Hepatocyte (in vitro differentiated cells): ENCODE measurements at regions not wholly inside any gene's neighbourhood (a gene's known extent, or its start where the extent isn't known, plus 50 kb on each side); places are given as distances from the start of the nearest gene placed in this dataset.

Experiments used
- DNase-seq: peaks from one replicate; pipeline ENCODE4 v3.0.0-alpha.2; 2016; ENCODE audit warnings: low spot score
- H2AFZ ChIP-seq: fragments of 200-600 bp; sonication (generic); 2 replicates; pipeline ENCODE4 v1.6.0; 2016; ENCODE audit warnings: antibody characterized with exemption, mild to moderate bottlenecking
- H3K27ac ChIP-seq: fragments of 200-600 bp; sonication (generic); 2 replicates; pipeline ENCODE4 v1.5.1; 2016; ENCODE audit warnings: mild to moderate bottlenecking
- H3K27me3 ChIP-seq: fragments of 200-600 bp; sonication (generic); 2 replicates; pipeline ENCODE4 v1.6.1; 2016
- H3K36me3 ChIP-seq: fragments of 200-600 bp; sonication (generic); replicated peaks from 2 replicates; pipeline ENCODE4 v1.5.1; 2016; ENCODE audit warnings: low read depth; ENCODE audit not compliant: insufficient read depth
- H3K4me1 ChIP-seq: fragments of 200-600 bp; sonication (generic); 2 replicates; pipeline ENCODE4 v1.5.1; 2016; ENCODE audit warnings: mild to moderate bottlenecking, moderate library complexity; ENCODE audit not compliant: insufficient read depth
- H3K4me2 ChIP-seq: fragments of 200-600 bp; sonication (generic); 2 replicates; pipeline ENCODE4 v1.6.0; 2016
- H3K4me3 ChIP-seq: fragments of 200-600 bp; sonication (generic); 2 replicates; pipeline ENCODE4 v1.5.1; 2016; ENCODE audit warnings: mild to moderate bottlenecking
- H3K79me2 ChIP-seq: fragments of 200-600 bp; sonication (generic); 2 replicates; pipeline ENCODE4 v1.6.0; 2017; ENCODE audit warnings: mild to moderate bottlenecking
- H3K9me2 ChIP-seq: fragments of 200-600 bp; sonication (generic); replicated peaks from 2 replicates; pipeline ENCODE4 v1.6.0; 2017; ENCODE audit warnings: mild to moderate bottlenecking; ENCODE audit not compliant: insufficient read depth
- H3K9me3 ChIP-seq: fragments of 200-600 bp; sonication (generic); 2 replicates; pipeline ENCODE4 v1.5.1; 2016; ENCODE audit warnings: low read depth, mild to moderate bottlenecking
- H4K20me1 ChIP-seq: fragments of 200-600 bp; sonication (generic); 2 replicates; pipeline ENCODE4 v1.6.0; 2016; ENCODE audit warnings: mild to moderate bottlenecking; ENCODE audit not compliant: insufficient read depth, poor library complexity, severe bottlenecking
- EZH2 ChIP-seq: fragments of 200-600 bp; sonication (generic); IDR thresholded peaks from 2 replicates; pipeline ENCODE4 v1.6.1; 2016; ENCODE audit warnings: antibody characterized with exemption, mild to moderate bottlenecking, borderline replicate concordance
- EZH2phosphoT487 ChIP-seq: fragments of 200-600 bp; sonication (generic); IDR thresholded peaks from one replicate; pipeline ENCODE4 v1.6.1; 2018; ENCODE audit warnings: antibody characterized with exemption, mild to moderate bottlenecking, low read depth, moderate library complexity; ENCODE audit not compliant: unreplicated experiment, severe bottlenecking
- WGBS: methylation state at CpG from one replicate; pipeline ENCODE4 v1.1.6; 2016; ENCODE audit warnings: low lambda C conversion rate; ENCODE audit errors: missing lambda C conversion rate; 5-methylcytosine and 5-hydroxymethylcytosine counted together
- TF ChIP-seq, protein P1 (sequence below): fragments of 200-600 bp; sonication (generic); IDR thresholded peaks from 2 replicates; pipeline ENCODE4 v1.5.1; 2016; ENCODE audit warnings: antibody characterized with exemption, mild to moderate bottlenecking; ENCODE audit not compliant: poor library complexity

DNA sequence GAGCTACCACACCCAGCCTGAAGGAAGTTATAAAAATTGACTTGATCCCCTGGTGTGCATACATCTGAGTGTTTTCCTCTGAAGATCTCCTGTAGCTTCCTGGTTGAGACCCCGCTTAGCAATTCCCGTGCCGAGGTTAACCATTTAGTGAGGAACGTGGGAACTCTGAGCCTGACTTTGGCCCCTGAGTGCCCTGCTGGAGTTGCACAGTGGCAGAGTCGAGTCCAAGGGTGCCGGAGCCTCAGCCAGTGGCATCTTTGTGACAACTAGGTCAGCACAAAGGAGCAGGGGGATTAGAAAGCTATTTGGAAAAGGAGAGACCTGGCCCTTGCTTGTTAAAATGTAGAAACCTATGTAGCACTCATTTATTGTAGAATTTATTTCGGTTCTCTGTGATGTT lies 561.2 kb upstream of the SALL3 start:
- H3K9me2 ChIP-seq = no peaks in the 10 kb centered on the region
- no peaks in the 10 kb centered on the region for H3K27me3 ChIP-seq
- no peaks in the 10 kb centered on the region for H3K36me3 ChIP-seq
- H3K9me3 ChIP-seq = no peaks in the 10 kb centered on the region
- H4K20me1 ChIP-seq = no peaks in the 10 kb centered on the region
- TF ChIP-seq, protein P1, sequence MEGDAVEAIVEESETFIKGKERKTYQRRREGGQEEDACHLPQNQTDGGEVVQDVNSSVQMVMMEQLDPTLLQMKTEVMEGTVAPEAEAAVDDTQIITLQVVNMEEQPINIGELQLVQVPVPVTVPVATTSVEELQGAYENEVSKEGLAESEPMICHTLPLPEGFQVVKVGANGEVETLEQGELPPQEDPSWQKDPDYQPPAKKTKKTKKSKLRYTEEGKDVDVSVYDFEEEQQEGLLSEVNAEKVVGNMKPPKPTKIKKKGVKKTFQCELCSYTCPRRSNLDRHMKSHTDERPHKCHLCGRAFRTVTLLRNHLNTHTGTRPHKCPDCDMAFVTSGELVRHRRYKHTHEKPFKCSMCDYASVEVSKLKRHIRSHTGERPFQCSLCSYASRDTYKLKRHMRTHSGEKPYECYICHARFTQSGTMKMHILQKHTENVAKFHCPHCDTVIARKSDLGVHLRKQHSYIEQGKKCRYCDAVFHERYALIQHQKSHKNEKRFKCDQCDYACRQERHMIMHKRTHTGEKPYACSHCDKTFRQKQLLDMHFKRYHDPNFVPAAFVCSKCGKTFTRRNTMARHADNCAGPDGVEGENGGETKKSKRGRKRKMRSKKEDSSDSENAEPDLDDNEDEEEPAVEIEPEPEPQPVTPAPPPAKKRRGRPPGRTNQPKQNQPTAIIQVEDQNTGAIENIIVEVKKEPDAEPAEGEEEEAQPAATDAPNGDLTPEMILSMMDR = no peak
- no peak for TF ChIP-seq EZH2
- TF ChIP-seq EZH2phosphoT487 = no peak
- no peak overlapping the region for H3K27ac ChIP-seq
- 75% methylated on average over 7 of the region's 7 CpGs for WGBS
- H2AFZ ChIP-seq = no peak overlapping the region
- DNase-seq = no peak
- no peaks in the 10 kb centered on the region for H3K4me1 ChIP-seq
- H3K4me2 ChIP-seq = no peak overlapping the region
- no peak overlapping the region for H3K4me3 ChIP-seq
- no peaks in the 10 kb centered on the region for H3K79me2 ChIP-seq

DNA sequence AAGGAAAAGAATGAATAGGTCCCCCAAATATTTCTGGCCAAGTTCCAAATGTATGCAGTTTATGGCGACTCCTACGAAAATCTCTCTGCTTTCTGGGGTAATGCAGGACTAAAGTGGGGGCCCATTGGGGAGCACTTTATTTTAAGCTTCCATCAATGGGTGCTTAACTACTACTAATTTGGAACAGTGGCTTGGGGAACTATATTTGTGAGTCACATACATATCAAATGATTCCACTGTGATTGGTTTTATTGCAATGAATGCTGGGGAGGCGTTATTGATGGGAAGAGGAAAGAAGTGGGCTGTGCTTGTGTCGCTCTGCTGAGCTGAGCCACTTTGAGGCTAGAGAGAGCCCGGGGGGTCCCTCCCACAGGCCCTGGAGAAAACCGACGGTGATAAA lies 560.4 kb upstream of the SALL3 start:
- Histone ChIP-seq H3K27ac (no peak overlapping the region), H3K27me3 (no peaks in the 10 kb centered on the region), H4K20me1 (no peaks in the 10 kb centered on the region), H3K79me2 (no peaks in the 10 kb centered on the region), H3K4me2 (no peak overlapping the region), H3K9me2 (no peaks in the 10 kb centered on the region), H3K4me1 (no peaks in the 10 kb centered on the region), H3K9me3 (no peaks in the 10 kb centered on the region), H3K4me3 (no peak overlapping the region), H2AFZ (no peak overlapping the region), H3K36me3 (no peaks in the 10 kb centered on the region)
- 82% methylated on average over 7 of the region's 7 CpGs for WGBS
- TF ChIP-seq EZH2phosphoT487 (no peak), EZH2 (no peak)
- TF ChIP-seq, protein P1 = no peak
- DNase-seq = no peak

DNA sequence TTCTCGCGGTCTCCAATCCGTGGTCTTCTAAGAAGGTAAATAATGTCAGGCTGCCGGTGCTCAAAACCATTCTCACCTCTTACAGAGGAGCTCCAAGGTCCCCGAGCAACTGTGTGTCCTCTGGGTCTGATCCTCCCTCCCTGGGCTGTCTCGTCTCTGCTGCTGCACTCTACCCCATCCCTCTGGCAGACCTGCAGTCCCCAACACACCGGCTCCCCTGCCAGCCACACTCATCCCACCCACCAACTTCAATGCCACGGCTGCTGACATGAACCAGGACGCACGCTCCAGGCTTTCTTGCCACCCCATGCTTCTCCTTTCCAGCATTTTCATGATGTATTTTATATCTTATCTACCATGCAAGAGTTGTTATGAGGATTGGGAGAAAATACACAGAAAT lies 559.5 kb upstream of the SALL3 start:
- 85% methylated on average over 10 of the region's 10 CpGs for WGBS
- no peaks in the 10 kb centered on the region for H3K27me3 ChIP-seq
- H3K79me2 ChIP-seq = no peaks in the 10 kb centered on the region
- no peaks in the 10 kb centered on the region for H3K4me1 ChIP-seq
- TF ChIP-seq EZH2phosphoT487 = no peak
- TF ChIP-seq EZH2 = no peak
- TF ChIP-seq, protein P1 = no peak
- H4K20me1 ChIP-seq = no peaks in the 10 kb centered on the region
- no peak overlapping the region for H3K4me2 ChIP-seq
- no peak overlapping the region for H3K4me3 ChIP-seq
- H3K9me2 ChIP-seq = no peaks in the 10 kb centered on the region
- no peaks in the 10 kb centered on the region for H3K9me3 ChIP-seq
- no peak overlapping the region for H3K27ac ChIP-seq
- H2AFZ ChIP-seq = no peak overlapping the region
- no peak for DNase-seq
- H3K36me3 ChIP-seq = no peaks in the 10 kb centered on the region

DNA sequence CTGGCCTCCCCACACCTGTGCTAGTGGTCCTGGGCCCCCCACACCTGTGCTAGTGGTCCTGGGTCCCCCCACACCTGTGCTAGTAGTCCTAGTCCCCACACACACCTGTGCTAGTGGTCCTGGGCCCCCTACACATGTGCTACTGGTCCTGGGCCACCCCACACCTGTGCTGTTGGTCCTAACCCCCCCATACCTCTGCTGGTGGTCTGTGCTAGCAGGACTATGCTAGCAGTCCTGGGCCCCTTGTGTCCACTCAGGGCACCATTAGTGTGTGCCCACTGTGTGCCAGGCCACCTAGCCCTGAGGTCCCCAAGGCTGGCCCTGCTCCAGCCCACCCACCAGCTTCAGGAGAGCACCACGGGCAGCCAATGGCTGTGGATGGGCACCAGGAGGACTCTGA lies 558.2 kb upstream of the SALL3 start:
- Histone ChIP-seq H3K9me3 (no peaks in the 10 kb centered on the region), H3K79me2 (no peaks in the 10 kb centered on the region), H3K36me3 (no peaks in the 10 kb centered on the region), H3K4me3 (no peak overlapping the region), H3K27me3 (no peaks in the 10 kb centered on the region), H4K20me1 (no peaks in the 10 kb centered on the region), H3K9me2 (no peaks in the 10 kb centered on the region), H2AFZ (no peak overlapping the region), H3K27ac (no peak overlapping the region), H3K4me1 (no peaks in the 10 kb centered on the region), H3K4me2 (no peak overlapping the region)
- TF ChIP-seq, protein P1 = no peak
- no peak for TF ChIP-seq EZH2phosphoT487
- no peak for TF ChIP-seq EZH2
- WGBS = 67% methylated on average over 1 of the region's 1 CpG
- DNase-seq = no peak
